ENCODE measurements at regions not wholly inside any gene's neighbourhood (a gene's known extent, or its start where the extent isn't known, plus 50 kb on each side); places are given as distances from the start of the nearest gene placed in this dataset.

DNA sequence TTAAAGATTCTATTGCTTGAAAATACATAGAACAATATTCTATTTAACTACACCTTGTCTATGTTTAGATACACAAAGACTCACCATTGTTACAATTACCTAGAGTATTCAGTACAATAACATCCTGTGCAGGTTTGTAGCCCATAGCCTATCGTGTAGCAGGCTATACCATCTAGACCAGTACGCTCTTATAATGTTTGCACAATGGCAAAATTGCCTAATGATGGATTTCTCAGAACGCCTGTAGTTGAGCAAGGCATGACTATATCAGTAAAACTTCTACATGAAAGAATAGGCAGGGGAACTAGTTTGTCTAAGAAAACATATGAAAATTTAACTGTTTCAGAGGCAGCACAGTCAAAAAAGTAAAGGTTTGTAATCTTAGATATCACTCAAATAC, 375.9 kb downstream of the DAD1 start:
- H3K9me3 ChIP-seq, result no peaks in the 10 kb centered on the region
- ChIA-PET CTCF (no interaction called here), POLR2A (no interaction called here)
- DNase-seq (ENCODE audit: low read depth in 1 of 2, low spot score in 1 of 2) (no peak), FAIRE-seq (no peak), ATAC-seq (no peak)
- WGBS (ENCODE audit: missing lambda C conversion rate), result 3% methylated on average over 3 of the region's 3 CpGs
- H3K27ac ChIP-seq, result no peak overlapping the region
- TF ChIP-seq RARB (CRISPR knock-in tag; IDR thresholded peaks at IDR 0.05) (no peak), KDM1A (IDR thresholded peaks at IDR 0.05; ENCODE audit: low read depth) (no peak), RCOR1 (IDR thresholded peaks at IDR 0.05; ENCODE audit: low read depth, low read length) (no peak)
- H3K4me3 ChIP-seq, result no peak overlapping the region
- H3K4me1 ChIP-seq, result no peaks in the 10 kb centered on the region
- H3K4me2 ChIP-seq, result no peak overlapping the region

DNA sequence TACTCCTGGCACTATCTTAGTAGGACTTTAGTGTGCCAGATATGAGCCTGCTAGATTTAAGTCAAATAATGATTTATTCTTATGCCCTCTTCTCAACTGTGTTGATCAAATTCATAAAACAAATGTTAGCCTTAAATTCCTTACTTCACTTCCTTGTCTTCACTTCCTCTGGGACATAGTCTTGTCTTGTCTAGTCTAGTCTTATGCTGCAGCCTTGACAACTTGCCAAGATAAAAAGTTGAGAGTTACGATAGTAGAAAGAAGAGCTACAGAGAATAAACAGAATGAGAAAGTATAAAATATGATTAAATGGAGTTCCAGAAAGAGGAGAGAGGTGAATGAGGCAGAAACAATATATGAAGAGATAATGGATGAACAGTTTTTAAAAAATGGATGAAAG, 378.1 kb downstream of the DAD1 start:
- ChIA-PET POLR2A (no interaction called here), CTCF (no interaction called here)
- DNase-seq (ENCODE audit: low read depth in 1 of 2, low spot score in 1 of 2) (no peak), FAIRE-seq (no peak), ATAC-seq (no peak)
- H3K9me3 ChIP-seq, result no peaks in the 10 kb centered on the region
- no peak overlapping the region for H3K4me3 ChIP-seq
- no peak overlapping the region for H3K4me2 ChIP-seq
- 63% methylated on average over 1 of the region's 1 CpG for WGBS (ENCODE audit: missing lambda C conversion rate)
- no peaks in the 10 kb centered on the region for H3K4me1 ChIP-seq
- no peak overlapping the region for H3K27ac ChIP-seq
- TF ChIP-seq HOXA7 (CRISPR knock-in tag; IDR thresholded peaks at IDR 0.05) (no peak), EHF (CRISPR knock-in tag; IDR thresholded peaks at IDR 0.05) (no peak), NR3C1 (IDR thresholded peaks at IDR 0.05) (no peak), CBX2 (IDR thresholded peaks at IDR 0.05; ENCODE audit: borderline replicate concordance, low read depth) (no peak), ESRRA (IDR thresholded peaks at IDR 0.05; ENCODE audit: borderline replicate concordance, low read length) (no peak), GATA3 (IDR thresholded peaks at IDR 0.05; ENCODE audit: borderline replicate concordance) (no peak), POLR2A (IDR thresholded peaks at IDR 0.05; ENCODE audit: low read length) (no peak), HDAC2 (IDR thresholded peaks at IDR 0.05) (no peak), HOXB5 (CRISPR knock-in tag; IDR thresholded peaks at IDR 0.05) (no peak), FOSL2 (IDR thresholded peaks at IDR 0.05) (no peak), FOSL2 (CRISPR knock-in tag; IDR thresholded peaks at IDR 0.05) (no peak), PHF8 (IDR thresholded peaks at IDR 0.05; ENCODE audit: borderline replicate concordance, low read depth) (no peak), TP53 (CRISPR knock-in tag; IDR thresholded peaks at IDR 0.05) (no peak)
- TF ChIP-seq, protein P1, sequence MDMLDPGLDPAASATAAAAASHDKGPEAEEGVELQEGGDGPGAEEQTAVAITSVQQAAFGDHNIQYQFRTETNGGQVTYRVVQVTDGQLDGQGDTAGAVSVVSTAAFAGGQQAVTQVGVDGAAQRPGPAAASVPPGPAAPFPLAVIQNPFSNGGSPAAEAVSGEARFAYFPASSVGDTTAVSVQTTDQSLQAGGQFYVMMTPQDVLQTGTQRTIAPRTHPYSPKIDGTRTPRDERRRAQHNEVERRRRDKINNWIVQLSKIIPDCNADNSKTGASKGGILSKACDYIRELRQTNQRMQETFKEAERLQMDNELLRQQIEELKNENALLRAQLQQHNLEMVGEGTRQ (IDR thresholded peaks at IDR 0.05), result no peak
- TF ChIP-seq, protein P2, sequence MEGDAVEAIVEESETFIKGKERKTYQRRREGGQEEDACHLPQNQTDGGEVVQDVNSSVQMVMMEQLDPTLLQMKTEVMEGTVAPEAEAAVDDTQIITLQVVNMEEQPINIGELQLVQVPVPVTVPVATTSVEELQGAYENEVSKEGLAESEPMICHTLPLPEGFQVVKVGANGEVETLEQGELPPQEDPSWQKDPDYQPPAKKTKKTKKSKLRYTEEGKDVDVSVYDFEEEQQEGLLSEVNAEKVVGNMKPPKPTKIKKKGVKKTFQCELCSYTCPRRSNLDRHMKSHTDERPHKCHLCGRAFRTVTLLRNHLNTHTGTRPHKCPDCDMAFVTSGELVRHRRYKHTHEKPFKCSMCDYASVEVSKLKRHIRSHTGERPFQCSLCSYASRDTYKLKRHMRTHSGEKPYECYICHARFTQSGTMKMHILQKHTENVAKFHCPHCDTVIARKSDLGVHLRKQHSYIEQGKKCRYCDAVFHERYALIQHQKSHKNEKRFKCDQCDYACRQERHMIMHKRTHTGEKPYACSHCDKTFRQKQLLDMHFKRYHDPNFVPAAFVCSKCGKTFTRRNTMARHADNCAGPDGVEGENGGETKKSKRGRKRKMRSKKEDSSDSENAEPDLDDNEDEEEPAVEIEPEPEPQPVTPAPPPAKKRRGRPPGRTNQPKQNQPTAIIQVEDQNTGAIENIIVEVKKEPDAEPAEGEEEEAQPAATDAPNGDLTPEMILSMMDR (IDR thresholded peaks at IDR 0.05), result no peak
- TF ChIP-seq, protein P3, sequence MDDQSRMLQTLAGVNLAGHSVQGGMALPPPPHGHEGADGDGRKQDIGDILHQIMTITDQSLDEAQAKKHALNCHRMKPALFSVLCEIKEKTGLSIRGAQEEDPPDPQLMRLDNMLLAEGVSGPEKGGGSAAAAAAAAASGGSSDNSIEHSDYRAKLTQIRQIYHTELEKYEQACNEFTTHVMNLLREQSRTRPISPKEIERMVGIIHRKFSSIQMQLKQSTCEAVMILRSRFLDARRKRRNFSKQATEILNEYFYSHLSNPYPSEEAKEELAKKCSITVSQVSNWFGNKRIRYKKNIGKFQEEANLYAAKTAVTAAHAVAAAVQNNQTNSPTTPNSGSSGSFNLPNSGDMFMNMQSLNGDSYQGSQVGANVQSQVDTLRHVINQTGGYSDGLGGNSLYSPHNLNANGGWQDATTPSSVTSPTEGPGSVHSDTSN (IDR thresholded peaks at IDR 0.05), result no peak
- TF ChIP-seq, protein P4, sequence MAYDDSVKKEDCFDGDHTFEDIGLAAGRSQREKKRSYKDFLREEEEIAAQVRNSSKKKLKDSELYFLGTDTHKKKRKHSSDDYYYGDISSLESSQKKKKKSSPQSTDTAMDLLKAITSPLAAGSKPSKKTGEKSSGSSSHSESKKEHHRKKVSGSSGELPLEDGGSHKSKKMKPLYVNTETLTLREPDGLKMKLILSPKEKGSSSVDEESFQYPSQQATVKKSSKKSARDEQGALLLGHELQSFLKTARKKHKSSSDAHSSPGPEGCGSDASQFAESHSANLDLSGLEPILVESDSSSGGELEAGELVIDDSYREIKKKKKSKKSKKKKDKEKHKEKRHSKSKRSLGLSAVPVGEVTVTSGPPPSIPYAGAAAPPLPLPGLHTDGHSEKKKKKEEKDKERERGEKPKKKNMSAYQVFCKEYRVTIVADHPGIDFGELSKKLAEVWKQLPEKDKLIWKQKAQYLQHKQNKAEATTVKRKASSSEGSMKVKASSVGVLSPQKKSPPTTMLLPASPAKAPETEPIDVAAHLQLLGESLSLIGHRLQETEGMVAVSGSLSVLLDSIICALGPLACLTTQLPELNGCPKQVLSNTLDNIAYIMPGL (CRISPR knock-in tag; IDR thresholded peaks at IDR 0.05; ENCODE audit: borderline replicate concordance), result no peak
- TF ChIP-seq, protein P5, sequence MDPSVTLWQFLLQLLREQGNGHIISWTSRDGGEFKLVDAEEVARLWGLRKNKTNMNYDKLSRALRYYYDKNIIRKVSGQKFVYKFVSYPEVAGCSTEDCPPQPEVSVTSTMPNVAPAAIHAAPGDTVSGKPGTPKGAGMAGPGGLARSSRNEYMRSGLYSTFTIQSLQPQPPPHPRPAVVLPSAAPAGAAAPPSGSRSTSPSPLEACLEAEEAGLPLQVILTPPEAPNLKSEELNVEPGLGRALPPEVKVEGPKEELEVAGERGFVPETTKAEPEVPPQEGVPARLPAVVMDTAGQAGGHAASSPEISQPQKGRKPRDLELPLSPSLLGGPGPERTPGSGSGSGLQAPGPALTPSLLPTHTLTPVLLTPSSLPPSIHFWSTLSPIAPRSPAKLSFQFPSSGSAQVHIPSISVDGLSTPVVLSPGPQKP (IDR thresholded peaks at IDR 0.05; ENCODE audit: low read depth, low read length), result no peak
